ENCODE measurements at regions not wholly inside any gene's neighbourhood (a gene's known extent, or its start where the extent isn't known, plus 50 kb on each side); places are given as distances from the start of the nearest gene placed in this dataset.

GRCh38 chr11:24122291-24122690, 374.6 kb upstream of the LUZP2 start:
- no peak for DNase-seq
- Histone ChIP-seq H3K9me2 (ENCODE audit: insufficient read depth) (no peaks in the 10 kb centered on the region), H3K36me3 (ENCODE audit: low read depth) (no peaks in the 10 kb centered on the region), H3K27ac (no peak overlapping the region), H3K4me2 (no peak overlapping the region), H3F3A (ENCODE audit: insufficient read depth, low read depth) (no peaks in the 10 kb centered on the region), H3K27me3 (ENCODE audit: insufficient read depth, low read depth) (no peaks in the 10 kb centered on the region), H3K4me1 (replicated peaks; ENCODE audit: insufficient read depth) (no peaks in the 10 kb centered on the region), H3K79me2 (ENCODE audit: low read depth) (no peaks in the 10 kb centered on the region), H3K4me3 (no peak overlapping the region), H4K20me1 (ENCODE audit: insufficient read depth) (no peaks in the 10 kb centered on the region), H2AFZ (no peak overlapping the region), H3K9me3 (ENCODE audit: insufficient read depth, low read depth) (no peaks in the 10 kb centered on the region)
- no TSS peak for BruUV-seq (replicated peaks)
- no peak for TF ChIP-seq CTCF (conservative IDR thresholded peaks at IDR 0.05)
- TF ChIP-seq EZH2 (IDR thresholded peaks at IDR 0.05; ENCODE audit: low read depth): no peak
- POLR2A ChIA-PET (ENCODE audit: unreplicated experiment): no interaction called here
- intact Hi-C loops (cut with micrococcal nuclease; ENCODE audit: unreplicated experiment): no loop called here
- CTCF ChIA-PET: no interaction called here

DNA sequence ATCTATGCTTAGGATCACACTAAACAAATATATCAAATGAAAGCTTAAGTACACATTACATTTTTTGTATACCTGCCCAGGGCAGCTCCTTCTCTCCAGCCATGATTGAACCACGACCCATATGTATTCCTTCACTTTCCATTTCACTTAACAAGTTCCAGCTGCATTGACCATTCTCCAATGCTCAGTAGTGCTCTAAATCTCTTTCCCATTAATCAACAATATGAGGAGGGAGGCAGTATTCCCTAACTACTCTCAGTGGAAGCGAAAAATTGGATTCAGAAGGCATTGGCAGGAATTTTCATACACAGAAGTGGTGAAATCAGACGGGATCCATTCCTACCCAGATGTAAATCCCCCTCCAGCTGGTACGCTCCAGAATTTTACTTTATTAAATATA, 372.0 kb upstream of the LUZP2 start:
- Histone ChIP-seq H3K27me3 (ENCODE audit: insufficient read depth, low read depth) (no peaks in the 10 kb centered on the region), H2AFZ (no peak overlapping the region), H3K4me2 (no peak overlapping the region), H3K9me2 (ENCODE audit: insufficient read depth) (no peaks in the 10 kb centered on the region), H4K20me1 (ENCODE audit: insufficient read depth) (no peaks in the 10 kb centered on the region), H3K4me1 (replicated peaks; ENCODE audit: insufficient read depth) (no peaks in the 10 kb centered on the region), H3K79me2 (ENCODE audit: low read depth) (no peaks in the 10 kb centered on the region), H3K27ac (no peak overlapping the region), H3K4me3 (no peak overlapping the region), H3F3A (ENCODE audit: insufficient read depth, low read depth) (no peaks in the 10 kb centered on the region), H3K9me3 (ENCODE audit: insufficient read depth, low read depth) (no peaks in the 10 kb centered on the region), H3K36me3 (ENCODE audit: low read depth) (no peaks in the 10 kb centered on the region)
- TF ChIP-seq EZH2 (IDR thresholded peaks at IDR 0.05; ENCODE audit: low read depth) (no peak), CTCF (conservative IDR thresholded peaks at IDR 0.05) (no peak)
- ChIA-PET POLR2A (ENCODE audit: unreplicated experiment) (no interaction called here), CTCF (no interaction called here)
- BruUV-seq (replicated peaks): no TSS peak
- DNase-seq: no peak
- intact Hi-C loops (cut with micrococcal nuclease; ENCODE audit: unreplicated experiment): no loop called here

- intact Hi-C loops (cut with micrococcal nuclease; ENCODE audit: unreplicated experiment): no loop called here
- no TSS peak for BruUV-seq (replicated peaks)
Measured at GRCh38 chr11:24131698-24132097, 365.2 kb upstream of the LUZP2 start.

More at GRCh38 chr11:24131698-24132097, 365.2 kb upstream of the LUZP2 start:
- CTCF ChIA-PET: no interaction called here
- no peaks in the 10 kb centered on the region for H3F3A ChIP-seq (ENCODE audit: insufficient read depth, low read depth)
- no peak for TF ChIP-seq CTCF (conservative IDR thresholded peaks at IDR 0.05)
- no peak for TF ChIP-seq EZH2 (IDR thresholded peaks at IDR 0.05; ENCODE audit: low read depth)
- H3K79me2 ChIP-seq (ENCODE audit: low read depth): no peaks in the 10 kb centered on the region
- H3K9me2 ChIP-seq (ENCODE audit: insufficient read depth): no peaks in the 10 kb centered on the region
- no peak overlapping the region for H3K27ac ChIP-seq
- DNase-seq: no peak
- no peaks in the 10 kb centered on the region for H3K9me3 ChIP-seq (ENCODE audit: insufficient read depth, low read depth)
- H2AFZ ChIP-seq: no peak overlapping the region
- H4K20me1 ChIP-seq (ENCODE audit: insufficient read depth): no peaks in the 10 kb centered on the region
- no peak overlapping the region for H3K4me2 ChIP-seq
- POLR2A ChIA-PET (ENCODE audit: unreplicated experiment): no interaction called here
- no peaks in the 10 kb centered on the region for H3K4me1 ChIP-seq (replicated peaks; ENCODE audit: insufficient read depth)
- no peaks in the 10 kb centered on the region for H3K36me3 ChIP-seq (ENCODE audit: low read depth)
- H3K4me3 ChIP-seq: no peak overlapping the region
- no peaks in the 10 kb centered on the region for H3K27me3 ChIP-seq (ENCODE audit: insufficient read depth, low read depth)

Measured in PC-9 (cell line).